ENCODE measurements at regions not wholly inside any gene's neighbourhood (a gene's known extent, or its start where the extent isn't known, plus 50 kb on each side); places are given as distances from the start of the nearest gene placed in this dataset.

GRCh38 chr5:57103317-57103907 is 70.4 kb upstream of the GPBP1 start:
- DNase-seq (ENCODE audit: low read depth, low spot score) (no peak), FAIRE-seq (no peak)
- H3K36me3 ChIP-seq (ENCODE audit: control insufficient read depth in 2 of 2, extremely low read depth in 1 of 2, insufficient read depth in 2 of 2, low read length in 2 of 2), result no peaks in the 10 kb centered on the region
- no peaks in the 10 kb centered on the region for H3K4me1 ChIP-seq (ENCODE audit: control insufficient read depth, extremely low read depth, insufficient read depth, low read length)
- dilution Hi-C loops (cut with MboI; ENCODE audit: extremely low pct_ligation_motif_present, low sequenced_read_pairs), result no loop called here
- TF ChIP-seq CTCF (optimal IDR thresholded peaks at IDR 0.05 in 1 of 3, IDR thresholded peaks at IDR 0.05 in 1 of 3, conservative IDR thresholded peaks at IDR 0.05 in 1 of 3; ENCODE audit: extremely low read depth in 1 of 3, insufficient read depth in 2 of 3, low read length in 3 of 3) (no peak), EZH2 (IDR thresholded peaks at IDR 0.05; ENCODE audit: low read length) (no peak)
- H3K9me3 ChIP-seq (ENCODE audit: control insufficient read depth, low read depth, low read length), result no peaks in the 10 kb centered on the region
- H3K4me3 ChIP-seq (ENCODE audit: control insufficient read depth in 2 of 3, extremely low read depth in 1 of 3, insufficient read depth in 2 of 3, low read depth in 1 of 3, low read length in 3 of 3), result no peak overlapping the region
- no peaks in the 10 kb centered on the region for H3K9me1 ChIP-seq (ENCODE audit: control insufficient read depth, extremely low read depth, insufficient read depth, low read length)
- no peaks in the 10 kb centered on the region for H4K20me1 ChIP-seq (ENCODE audit: control insufficient read depth, extremely low read depth, insufficient read depth, low read length)
- no peak overlapping the region for H3K4me2 ChIP-seq (ENCODE audit: control insufficient read depth, extremely low read depth, insufficient read depth, low read depth, low read length)
- no peaks in the 10 kb centered on the region for H3K27me3 ChIP-seq (ENCODE audit: control insufficient read depth, extremely low read depth, insufficient read depth, low read length)
- no peak overlapping the region for H3K9ac ChIP-seq (ENCODE audit: control insufficient read depth, extremely low read depth, insufficient read depth, low read length)
- H3K79me2 ChIP-seq (ENCODE audit: control insufficient read depth, insufficient read depth, low read length), result no peaks in the 10 kb centered on the region
- no peak overlapping the region for H2AFZ ChIP-seq (ENCODE audit: control insufficient read depth, low read length)
- H3K27ac ChIP-seq (ENCODE audit: control insufficient read depth, insufficient read depth, low read length), result no peak overlapping the region

GRCh38 chr5:57106661-57107060 is 67.2 kb upstream of the GPBP1 start:
- no peaks in the 10 kb centered on the region for H4K20me1 ChIP-seq (ENCODE audit: control insufficient read depth, extremely low read depth, insufficient read depth, low read length)
- no peaks in the 10 kb centered on the region for H3K79me2 ChIP-seq (ENCODE audit: control insufficient read depth, insufficient read depth, low read length)
- no peak overlapping the region for H3K9ac ChIP-seq (ENCODE audit: control insufficient read depth, extremely low read depth, insufficient read depth, low read length)
- no peaks in the 10 kb centered on the region for H3K27me3 ChIP-seq (ENCODE audit: control insufficient read depth, extremely low read depth, insufficient read depth, low read length)
- TF ChIP-seq EZH2 (IDR thresholded peaks at IDR 0.05; ENCODE audit: low read length), result no peak
- no peak for TF ChIP-seq CTCF (optimal IDR thresholded peaks at IDR 0.05 in 1 of 3, IDR thresholded peaks at IDR 0.05 in 1 of 3, conservative IDR thresholded peaks at IDR 0.05 in 1 of 3; ENCODE audit: extremely low read depth in 1 of 3, insufficient read depth in 2 of 3, low read length in 3 of 3)
- H3K9me1 ChIP-seq (ENCODE audit: control insufficient read depth, extremely low read depth, insufficient read depth, low read length), result no peaks in the 10 kb centered on the region
- no peak overlapping the region for H3K27ac ChIP-seq (ENCODE audit: control insufficient read depth, insufficient read depth, low read length)
- H3K9me3 ChIP-seq (ENCODE audit: control insufficient read depth, low read depth, low read length), result no peaks in the 10 kb centered on the region
- DNase-seq (ENCODE audit: low read depth, low spot score) (no peak), FAIRE-seq (no peak)
- dilution Hi-C loops (cut with MboI; ENCODE audit: extremely low pct_ligation_motif_present, low sequenced_read_pairs), result no loop called here
- H3K36me3 ChIP-seq (ENCODE audit: control insufficient read depth in 2 of 2, extremely low read depth in 1 of 2, insufficient read depth in 2 of 2, low read length in 2 of 2), result no peaks in the 10 kb centered on the region
- no peak overlapping the region for H2AFZ ChIP-seq (ENCODE audit: control insufficient read depth, low read length)
- no peak overlapping the region for H3K4me3 ChIP-seq (ENCODE audit: control insufficient read depth in 2 of 3, extremely low read depth in 1 of 3, insufficient read depth in 2 of 3, low read depth in 1 of 3, low read length in 3 of 3)
- no peaks in the 10 kb centered on the region for H3K4me1 ChIP-seq (ENCODE audit: control insufficient read depth, extremely low read depth, insufficient read depth, low read length)
- no peak overlapping the region for H3K4me2 ChIP-seq (ENCODE audit: control insufficient read depth, extremely low read depth, insufficient read depth, low read depth, low read length)
